ENCODE measurements at regions not wholly inside any gene's neighbourhood (a gene's known extent, or its start where the extent isn't known, plus 50 kb on each side); places are given as distances from the start of the nearest gene placed in this dataset.
"Not testable (repeated sequence)": the region's sequence is repeated elsewhere in the genome, so short reads cannot be mapped to it uniquely, and the experiment has no call there.

DNA sequence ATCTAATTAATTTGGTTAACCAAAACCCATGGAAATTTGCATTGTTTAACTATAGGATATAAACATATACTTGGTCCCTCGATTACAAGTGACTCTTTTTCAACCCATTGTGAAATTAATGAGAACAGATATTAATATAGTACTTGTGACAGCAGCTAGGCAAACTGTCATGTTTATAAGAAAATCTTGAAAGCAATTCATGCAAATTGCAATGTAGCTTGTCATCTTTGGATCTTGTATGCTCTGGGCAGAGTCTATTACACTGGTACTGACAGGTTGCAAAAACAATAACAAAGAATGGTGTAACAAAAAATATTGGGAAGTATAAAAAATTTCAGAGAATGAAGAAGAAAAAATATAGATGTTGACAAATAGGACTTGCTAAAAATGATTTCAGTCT, 941.0 kb downstream of the DNAH5 start:
- no peak for DNase-seq

DNA sequence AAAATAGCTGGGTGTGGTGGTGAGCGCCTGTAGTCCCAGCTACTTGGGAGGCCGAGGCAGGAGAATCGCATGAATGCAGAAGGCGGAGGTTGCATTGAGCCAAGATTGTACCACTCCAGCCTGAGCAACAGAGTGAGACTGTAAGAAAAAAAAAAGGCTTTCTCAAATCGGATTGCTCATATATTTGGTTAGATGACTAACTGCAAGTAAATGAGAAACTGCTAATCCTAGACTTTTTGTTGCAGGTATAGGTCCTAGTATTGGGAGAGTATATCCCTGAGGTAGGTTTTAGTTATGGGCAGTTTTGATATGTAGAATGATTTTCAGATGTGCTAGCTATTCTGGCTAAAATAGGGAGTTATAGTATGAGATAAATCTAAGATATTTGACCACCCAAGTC, 944.8 kb downstream of the DNAH5 start:
- DNase-seq = no peak

DNA sequence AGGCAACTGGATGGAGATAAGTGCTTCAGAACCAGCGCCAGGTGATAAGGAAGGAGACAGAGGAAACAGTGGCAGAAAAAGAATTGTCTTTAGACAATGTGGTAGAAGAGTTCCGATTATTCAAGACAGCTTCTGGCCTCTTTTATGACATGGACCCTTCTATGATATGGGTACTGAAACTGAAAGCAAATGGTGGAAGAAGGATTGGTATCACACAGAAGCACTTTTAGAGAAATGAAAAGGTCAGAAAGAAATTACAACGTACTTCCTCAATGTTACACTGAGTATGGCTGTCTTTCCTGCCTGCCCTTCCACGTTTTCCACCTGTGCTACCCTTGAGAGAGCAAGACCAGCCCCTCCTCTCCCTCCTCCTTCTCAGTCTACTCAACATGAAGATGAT, 959.3 kb downstream of the DNAH5 start:
- no peak for DNase-seq

DNA sequence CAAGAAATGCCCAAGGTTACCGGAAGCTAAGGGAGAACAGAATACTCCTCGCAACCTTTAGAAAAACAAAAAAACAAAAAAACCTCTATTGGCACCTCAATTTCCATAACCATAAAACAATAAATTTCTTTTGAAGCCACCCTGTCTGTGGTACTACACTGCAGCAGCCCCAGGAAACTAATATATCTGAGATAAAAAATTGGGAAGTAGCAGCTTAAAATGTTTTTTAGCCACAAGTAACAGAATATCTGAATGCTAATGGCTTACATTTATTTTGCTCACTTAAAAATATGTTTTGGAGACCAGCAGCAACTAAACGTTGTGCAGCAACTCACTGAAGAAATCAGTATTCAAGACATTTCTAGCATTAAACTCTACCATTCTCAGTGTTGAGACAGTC, 969.6 kb downstream of the DNAH5 start:
- no peak for DNase-seq

- no peak for DNase-seq
Observed at GRCh38 chr5:12965804-12966203, 978.7 kb downstream of the DNAH5 start.

DNA sequence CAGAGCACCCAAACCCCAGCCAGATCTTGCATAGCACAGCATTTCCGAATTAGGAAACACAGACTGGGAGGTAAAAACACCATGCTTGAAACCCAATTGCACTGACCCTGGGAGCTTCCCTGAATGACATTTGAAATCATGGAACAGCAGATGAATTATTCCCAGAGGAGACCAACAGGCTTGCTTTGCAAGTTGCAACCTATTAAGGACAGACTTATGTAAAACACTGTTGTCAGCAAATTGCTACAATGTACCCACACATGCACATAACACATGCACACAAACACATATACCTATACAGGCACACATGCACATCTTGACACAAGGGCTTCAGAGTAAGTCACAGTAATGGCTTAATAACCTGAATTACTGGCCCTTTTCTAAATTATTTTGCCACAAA, 984.8 kb downstream of the DNAH5 start:
- DNase-seq = no peak

GRCh38 chr5:12952409-12952808, 992.1 kb downstream of the DNAH5 start:
- DNase-seq = no peak

DNA sequence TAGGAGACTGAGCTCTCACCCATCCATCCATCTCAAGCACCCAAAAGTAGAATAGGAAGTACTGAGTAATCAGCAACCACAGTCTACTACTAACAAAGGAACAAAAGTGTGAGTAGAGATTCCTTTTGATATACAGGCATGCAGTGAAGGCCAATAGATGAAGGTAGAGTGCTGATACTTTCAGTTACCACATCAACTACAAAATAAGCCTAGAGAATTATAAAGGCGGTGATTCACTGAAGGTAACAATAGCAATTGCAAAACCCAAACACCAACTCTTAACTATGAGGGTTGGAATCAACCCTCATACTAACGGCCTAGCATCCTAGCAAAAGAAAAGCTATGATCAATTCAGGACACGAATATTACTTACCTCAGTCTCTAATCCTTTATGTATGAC, 992.6 kb downstream of the DNAH5 start:
- no peak for DNase-seq

DNA sequence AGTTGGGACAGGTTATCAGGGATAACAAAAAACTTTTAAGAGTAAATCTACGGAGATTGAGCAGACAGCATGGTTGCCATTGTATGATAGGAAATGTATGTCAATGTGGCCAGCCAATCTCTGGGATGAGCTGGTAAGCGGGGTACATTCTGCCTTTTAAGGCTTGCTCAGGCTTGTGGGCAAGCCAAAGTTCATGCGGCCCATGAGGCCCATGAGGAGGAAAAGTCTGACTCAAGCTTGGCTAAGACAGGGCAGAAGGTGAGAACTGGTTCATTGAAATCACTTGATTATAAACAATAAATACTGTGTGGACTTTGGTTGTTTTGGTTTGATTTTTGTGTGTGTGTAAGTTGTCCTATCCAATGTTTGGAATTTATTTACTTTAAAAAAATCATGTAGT, 997.1 kb downstream of the DNAH5 start:
- DNase-seq = no peak

GRCh38 chr5:12945477-12945876, 999.0 kb downstream of the DNAH5 start:
- DNase-seq = not testable (repeated sequence)

- DNase-seq = no peak
Observed at GRCh38 chr5:12936221-12936620, 1008.3 kb downstream of the DNAH5 start.

DNA sequence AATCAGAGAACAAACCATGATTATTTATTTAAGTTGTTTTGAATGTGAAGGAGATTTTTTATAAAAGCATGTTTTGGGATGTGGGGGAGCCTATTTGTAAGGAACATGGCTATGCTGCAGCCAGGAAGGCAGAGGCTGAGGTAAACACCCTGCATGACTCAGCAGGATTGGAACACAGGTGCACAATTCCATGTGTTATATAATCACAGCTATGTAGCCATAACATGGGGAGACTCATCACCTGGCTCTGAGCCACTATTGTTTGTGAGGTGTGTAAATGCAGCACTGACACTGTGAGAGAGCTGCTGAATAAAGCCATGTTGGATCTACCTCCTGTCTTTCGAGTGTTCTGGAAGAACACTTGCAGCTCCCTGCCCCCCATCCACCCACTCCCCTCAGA, 1009.8 kb downstream of the DNAH5 start:
- DNase-seq = no peak

DNA sequence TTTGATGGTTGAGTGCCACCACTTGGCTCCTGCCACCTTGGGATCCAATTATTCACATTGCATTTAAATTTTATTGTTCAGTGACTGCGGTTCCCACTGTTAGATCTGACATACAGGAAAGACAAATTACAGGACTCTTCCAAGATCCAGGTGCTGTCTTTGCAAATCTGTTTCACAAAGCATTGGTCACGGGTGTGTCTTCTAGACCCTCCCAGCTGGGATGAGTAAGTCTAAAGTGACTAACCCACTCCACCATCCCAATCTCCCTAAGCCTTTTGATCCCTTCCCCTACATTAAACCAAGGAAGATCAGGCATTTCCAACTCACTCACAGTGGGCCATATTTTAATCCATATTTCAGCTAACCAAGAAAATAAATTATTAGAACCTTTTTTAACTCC, 1016.3 kb upstream of the CTNND2 start:
- no peak for DNase-seq

DNA sequence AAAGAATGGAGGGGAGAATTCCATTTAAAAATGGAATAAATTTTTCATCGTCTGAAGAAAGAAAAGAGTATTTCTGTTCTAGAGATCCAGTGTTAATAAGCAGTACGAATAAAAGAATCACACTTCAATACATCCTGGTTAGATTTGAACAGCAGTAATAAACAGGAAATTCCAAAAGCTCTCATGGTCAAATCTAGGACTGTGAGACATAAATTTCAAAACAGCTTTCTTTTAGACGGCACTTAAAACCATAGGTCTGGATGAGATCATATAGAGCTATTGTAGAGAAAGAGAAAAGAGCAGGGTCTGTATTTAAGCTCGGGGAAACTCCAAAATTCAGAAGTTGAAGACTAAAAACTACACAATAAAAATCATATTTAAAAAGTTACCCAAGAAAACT, 1006.9 kb upstream of the CTNND2 start:
- DNase-seq = no peak

- no peak for DNase-seq
Observed at GRCh38 chr5:12910641-12911040, 1006.4 kb upstream of the CTNND2 start.

- DNase-seq = no peak
Observed at GRCh38 chr5:12902611-12903010, 998.4 kb upstream of the CTNND2 start.

DNA sequence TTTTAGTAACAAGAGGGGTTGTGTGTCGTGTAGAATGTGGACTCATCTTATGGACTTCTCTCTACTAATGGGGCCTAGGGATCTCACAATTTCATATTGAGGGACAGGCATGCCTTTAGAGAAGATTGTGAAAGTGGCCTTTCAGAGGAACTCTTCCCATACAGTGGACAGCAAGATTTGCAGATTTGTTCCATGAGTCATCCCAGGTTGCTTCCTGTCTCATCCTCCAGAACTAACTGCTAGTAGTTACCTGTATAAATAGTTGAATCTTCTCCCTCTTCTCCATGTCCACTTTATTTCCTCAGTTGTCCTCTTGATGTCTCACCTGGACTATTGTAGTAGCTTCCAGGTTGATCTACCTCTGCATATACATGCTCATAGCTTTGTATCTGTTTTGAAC, 997.5 kb upstream of the CTNND2 start:
- DNase-seq = no peak

DNA sequence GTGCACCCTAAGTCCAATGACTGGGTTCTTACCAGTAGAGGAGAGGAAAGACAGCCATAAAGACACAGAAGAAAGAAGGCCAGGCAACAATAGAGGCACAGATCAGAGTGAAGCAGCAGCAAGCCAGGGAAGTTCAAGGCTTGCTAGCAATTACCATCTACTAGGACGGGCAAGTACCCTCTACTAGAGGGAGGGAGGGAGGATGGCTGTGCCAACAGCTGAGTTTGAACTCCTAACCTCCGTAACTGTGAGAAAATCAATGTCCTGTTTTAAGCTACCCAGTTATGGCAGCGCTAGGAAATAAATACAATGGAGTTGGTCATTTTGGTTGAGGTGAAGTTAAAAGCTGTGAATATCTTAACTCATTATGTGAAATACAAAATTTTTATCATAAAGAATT, 991.8 kb upstream of the CTNND2 start:
- DNase-seq = no peak

DNA sequence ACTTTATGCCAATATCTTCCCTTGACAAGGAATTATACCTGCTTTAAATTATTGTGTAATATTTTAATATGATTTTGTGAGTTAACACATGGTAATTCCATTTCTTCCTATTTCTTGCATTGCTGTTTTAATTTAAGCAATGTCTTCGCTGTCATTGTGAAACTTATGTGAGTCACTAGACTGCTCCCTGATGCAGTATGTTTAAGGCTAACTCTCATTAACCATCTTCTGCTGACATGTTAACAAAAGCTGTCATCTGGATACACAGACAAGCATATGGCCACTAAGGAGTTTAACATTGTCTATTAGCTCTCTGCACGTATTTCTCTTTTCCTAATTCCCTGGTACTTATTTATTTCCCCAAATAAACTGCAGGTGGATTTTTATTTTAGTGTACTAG, 980.8 kb upstream of the CTNND2 start:
- DNase-seq = no peak

DNA sequence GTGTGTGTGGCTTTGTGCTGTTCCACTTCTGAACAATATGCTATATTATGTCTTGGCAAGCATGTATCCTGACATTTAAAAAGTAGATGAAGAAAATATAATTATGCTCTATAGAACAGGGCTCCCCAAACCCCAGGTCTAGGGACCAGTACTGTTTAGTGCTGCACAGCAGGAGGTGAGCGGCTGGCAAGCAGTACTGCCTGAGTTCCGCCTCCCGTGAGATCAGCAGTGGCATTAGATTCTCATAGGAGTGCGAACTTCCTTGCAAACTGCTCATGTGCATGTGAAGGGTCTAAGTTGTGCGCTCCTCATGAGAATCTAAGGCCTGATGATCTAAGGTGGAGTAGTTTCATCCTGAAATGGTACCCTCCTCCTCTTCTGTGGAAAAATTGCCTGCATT, 979.1 kb upstream of the CTNND2 start:
- DNase-seq = no peak

DNA sequence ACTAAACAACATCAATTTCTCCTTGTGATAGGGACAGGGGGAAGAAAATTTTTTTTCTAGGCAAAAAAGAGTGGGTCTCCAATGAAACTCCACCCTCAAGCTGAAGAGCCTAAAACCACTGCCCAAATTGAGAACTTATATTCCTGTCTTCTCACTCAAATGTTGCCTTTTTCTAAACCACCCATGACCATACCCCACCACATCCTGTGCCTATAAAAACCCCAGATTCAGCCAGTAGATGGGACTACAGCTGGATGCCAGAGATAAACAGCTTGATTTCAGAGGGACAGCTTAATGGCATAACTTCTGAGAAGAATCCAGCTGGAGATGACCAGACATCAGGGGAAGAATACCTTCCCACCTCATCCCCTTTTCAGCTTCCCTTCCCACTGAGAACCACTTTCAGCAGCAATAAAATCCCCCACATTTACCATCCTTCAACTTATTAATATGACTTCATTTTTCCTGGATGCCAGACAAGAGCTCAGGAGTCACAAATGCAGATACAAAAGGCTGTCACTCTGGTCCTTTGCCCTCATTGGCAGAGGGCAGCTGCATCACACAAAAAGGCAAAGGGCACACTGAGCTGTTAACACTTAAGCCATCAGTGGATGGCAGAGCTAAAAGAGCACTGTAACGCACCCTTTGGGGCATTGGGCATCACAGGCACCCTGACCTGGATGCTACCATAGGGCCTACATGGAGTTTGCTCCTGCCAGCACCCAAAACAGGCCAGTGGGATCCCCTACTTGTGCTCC, 972.5 kb upstream of the CTNND2 start:
- DNase-seq = no peak

DNA sequence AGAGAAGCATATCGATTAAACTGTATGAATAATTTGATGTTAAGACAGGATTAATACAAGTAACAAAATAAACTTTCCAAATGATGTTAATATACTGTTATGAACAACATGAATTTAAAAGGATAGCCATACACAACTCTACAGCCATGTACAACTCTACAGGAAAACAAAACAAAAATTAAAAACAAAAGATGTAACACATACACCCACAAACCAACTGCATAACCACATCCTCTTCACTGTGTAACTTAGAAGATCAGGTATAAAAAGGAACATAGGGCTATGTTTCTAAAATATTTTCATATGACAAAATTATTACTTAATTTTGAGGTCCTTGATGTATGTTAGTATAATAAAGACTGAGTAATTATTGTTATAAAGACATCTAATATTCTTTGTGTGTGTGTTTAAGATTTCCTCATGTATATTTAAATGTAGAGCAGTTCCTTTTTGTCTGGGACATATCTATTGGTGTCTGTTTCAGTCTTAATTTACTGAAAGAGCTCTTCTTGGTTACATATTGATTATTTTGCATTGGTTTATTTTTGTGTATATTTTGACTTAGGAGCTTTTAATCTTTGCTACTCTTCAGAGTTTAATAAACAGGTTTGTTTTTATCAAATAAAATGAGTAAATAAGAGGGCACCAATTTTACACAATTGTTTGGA, 966.8 kb upstream of the CTNND2 start:
- no peak for DNase-seq

GRCh38 chr5:12865529-12865928, 961.3 kb upstream of the CTNND2 start:
- no peak for DNase-seq

GRCh38 chr5:12861886-12862654, 957.8 kb upstream of the CTNND2 start:
- no peak for DNase-seq
